ENCODE measurements at regions not wholly inside any gene's neighbourhood (a gene's known extent, or its start where the extent isn't known, plus 50 kb on each side); places are given as distances from the start of the nearest gene placed in this dataset.

DNA sequence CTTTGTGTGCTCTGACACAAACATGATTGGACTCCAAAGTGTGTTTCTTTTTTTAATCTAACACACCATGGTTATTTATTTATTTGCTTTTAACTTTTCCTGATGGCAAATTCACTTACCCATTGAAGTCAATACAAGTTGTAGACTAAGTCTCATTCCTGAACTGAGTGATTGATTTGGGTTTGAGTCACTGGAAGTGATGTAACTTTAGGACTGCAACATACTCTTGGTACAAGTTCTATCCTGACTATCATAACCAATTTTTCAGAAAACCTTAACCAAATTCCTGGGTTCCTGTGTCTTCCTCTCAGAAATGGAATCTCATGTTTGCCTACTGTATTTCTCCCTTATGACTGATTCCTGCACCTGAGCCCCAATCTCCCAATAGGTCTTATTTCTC lies 590.0 kb upstream of the ROBO1 start:
- Histone ChIP-seq H3K27ac (no peak overlapping the region), H3K36me3 (replicated peaks in 1 of 2; ENCODE audit: insufficient read depth in 1 of 2, low read depth in 2 of 2) (no peaks in the 10 kb centered on the region), H3K4me3 (no peak overlapping the region), H3K4me1 (no peaks in the 10 kb centered on the region), H3K27me3 (no peaks in the 10 kb centered on the region), H3K9me3 (no peaks in the 10 kb centered on the region)
- DNase-seq (no peak), ATAC-seq (no peak)
- intact Hi-C loops (cut with DNase I) = no loop called here
- TF ChIP-seq POLR2A (IDR thresholded peaks at IDR 0.05) = no peak
- TF ChIP-seq, protein P1, sequence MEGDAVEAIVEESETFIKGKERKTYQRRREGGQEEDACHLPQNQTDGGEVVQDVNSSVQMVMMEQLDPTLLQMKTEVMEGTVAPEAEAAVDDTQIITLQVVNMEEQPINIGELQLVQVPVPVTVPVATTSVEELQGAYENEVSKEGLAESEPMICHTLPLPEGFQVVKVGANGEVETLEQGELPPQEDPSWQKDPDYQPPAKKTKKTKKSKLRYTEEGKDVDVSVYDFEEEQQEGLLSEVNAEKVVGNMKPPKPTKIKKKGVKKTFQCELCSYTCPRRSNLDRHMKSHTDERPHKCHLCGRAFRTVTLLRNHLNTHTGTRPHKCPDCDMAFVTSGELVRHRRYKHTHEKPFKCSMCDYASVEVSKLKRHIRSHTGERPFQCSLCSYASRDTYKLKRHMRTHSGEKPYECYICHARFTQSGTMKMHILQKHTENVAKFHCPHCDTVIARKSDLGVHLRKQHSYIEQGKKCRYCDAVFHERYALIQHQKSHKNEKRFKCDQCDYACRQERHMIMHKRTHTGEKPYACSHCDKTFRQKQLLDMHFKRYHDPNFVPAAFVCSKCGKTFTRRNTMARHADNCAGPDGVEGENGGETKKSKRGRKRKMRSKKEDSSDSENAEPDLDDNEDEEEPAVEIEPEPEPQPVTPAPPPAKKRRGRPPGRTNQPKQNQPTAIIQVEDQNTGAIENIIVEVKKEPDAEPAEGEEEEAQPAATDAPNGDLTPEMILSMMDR (IDR thresholded peaks at IDR 0.05) = no peak

DNA sequence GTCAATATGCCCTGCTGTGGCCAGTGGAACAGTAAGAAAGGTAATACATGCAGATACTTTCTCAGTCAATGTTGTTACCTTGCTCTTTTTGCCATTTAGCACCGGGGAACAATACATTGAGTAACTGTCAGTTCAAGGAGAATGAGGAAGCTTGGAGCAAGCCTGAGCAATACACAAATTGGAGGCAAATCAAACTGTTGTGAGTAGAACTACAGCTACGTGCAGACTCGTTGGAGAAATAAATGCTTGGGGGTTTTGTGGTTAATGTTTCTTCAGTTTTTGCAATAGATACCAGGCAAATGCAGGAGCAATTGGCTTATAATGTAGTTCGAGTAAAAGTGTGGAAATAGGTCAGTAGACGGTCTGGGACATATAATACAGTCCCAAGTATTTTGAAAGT lies 587.3 kb upstream of the ROBO1 start:
- Histone ChIP-seq H3K36me3 (replicated peaks in 1 of 2; ENCODE audit: insufficient read depth in 1 of 2, low read depth in 2 of 2) (no peaks in the 10 kb centered on the region), H3K9me3 (no peaks in the 10 kb centered on the region), H3K27me3 (no peaks in the 10 kb centered on the region), H3K4me1 (no peaks in the 10 kb centered on the region), H3K27ac (no peak overlapping the region), H3K4me3 (no peak overlapping the region)
- no peak for TF ChIP-seq POLR2A (IDR thresholded peaks at IDR 0.05)
- TF ChIP-seq, protein P1 (IDR thresholded peaks at IDR 0.05) = no peak
- intact Hi-C loops (cut with DNase I) = no loop called here
- no peak for ATAC-seq
- 27 to 29% methylated on average over 5 of the region's 5 CpGs for WGBS, 2 donors
- DNase-seq = no peak

DNA sequence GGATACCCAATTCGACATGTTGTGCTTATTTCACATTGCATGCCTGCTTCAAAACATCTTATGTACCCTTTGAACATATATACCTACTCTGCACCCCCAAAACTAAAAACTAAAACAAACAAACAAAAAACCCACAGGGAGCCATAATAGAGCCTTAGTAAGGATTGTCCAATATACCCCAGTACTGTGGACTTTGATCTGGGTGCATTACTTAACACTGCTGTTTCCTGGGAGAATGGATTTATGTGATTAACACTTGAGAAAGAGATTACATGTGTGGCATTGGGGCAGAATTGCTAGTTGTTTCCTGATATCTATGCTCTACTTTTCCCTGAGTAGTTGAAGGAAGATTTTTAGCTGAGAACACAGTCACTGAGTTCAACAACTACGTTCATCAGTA lies 583.4 kb upstream of the ROBO1 start:
- no peaks in the 10 kb centered on the region for H3K36me3 ChIP-seq (replicated peaks in 1 of 2; ENCODE audit: insufficient read depth in 1 of 2, low read depth in 2 of 2)
- ATAC-seq = no peak
- no peak overlapping the region for H3K27ac ChIP-seq
- H3K4me1 ChIP-seq = no peaks in the 10 kb centered on the region
- no peak for DNase-seq
- no peak overlapping the region for H3K4me3 ChIP-seq
- WGBS, 2 donors = 32 to 47% methylated on average over 2 of the region's 2 CpGs
- no peaks in the 10 kb centered on the region for H3K9me3 ChIP-seq
- TF ChIP-seq, protein P1 (IDR thresholded peaks at IDR 0.05) = no peak
- no peak for TF ChIP-seq POLR2A (IDR thresholded peaks at IDR 0.05)
- H3K27me3 ChIP-seq = no peaks in the 10 kb centered on the region
- intact Hi-C loops (cut with DNase I) = no loop called here

DNA sequence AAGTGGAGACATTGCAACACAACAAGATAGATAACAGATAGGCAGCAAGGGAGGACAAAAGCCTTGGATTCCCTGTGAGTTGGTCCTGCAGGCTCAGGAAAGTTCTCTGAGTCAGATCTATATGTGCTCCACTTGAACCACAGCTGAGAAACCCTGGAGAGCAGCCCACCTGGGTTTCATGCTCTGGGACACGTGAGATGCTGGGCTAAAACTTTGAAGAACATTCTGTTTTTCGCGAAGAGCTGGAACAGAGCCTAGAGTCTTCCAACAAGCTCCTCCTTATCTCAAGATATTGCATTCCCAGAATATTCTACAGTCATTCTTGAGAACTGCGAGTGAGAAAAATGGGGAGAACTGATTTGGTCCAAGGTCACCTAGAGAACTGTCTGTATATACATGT lies 583.0 kb upstream of the ROBO1 start:
- intact Hi-C loops (cut with DNase I) = no loop called here
- Histone ChIP-seq H3K4me1 (no peaks in the 10 kb centered on the region), H3K9me3 (no peaks in the 10 kb centered on the region), H3K27me3 (no peaks in the 10 kb centered on the region), H3K36me3 (replicated peaks in 1 of 2; ENCODE audit: insufficient read depth in 1 of 2, low read depth in 2 of 2) (no peaks in the 10 kb centered on the region), H3K27ac (no peak overlapping the region), H3K4me3 (no peak overlapping the region)
- ATAC-seq = no peak
- 71 to 82% methylated on average over 4 of the region's 4 CpGs for WGBS, 2 donors
- DNase-seq = no peak
- no peak for TF ChIP-seq POLR2A (IDR thresholded peaks at IDR 0.05)
- TF ChIP-seq, protein P1 (IDR thresholded peaks at IDR 0.05) = no peak

DNA sequence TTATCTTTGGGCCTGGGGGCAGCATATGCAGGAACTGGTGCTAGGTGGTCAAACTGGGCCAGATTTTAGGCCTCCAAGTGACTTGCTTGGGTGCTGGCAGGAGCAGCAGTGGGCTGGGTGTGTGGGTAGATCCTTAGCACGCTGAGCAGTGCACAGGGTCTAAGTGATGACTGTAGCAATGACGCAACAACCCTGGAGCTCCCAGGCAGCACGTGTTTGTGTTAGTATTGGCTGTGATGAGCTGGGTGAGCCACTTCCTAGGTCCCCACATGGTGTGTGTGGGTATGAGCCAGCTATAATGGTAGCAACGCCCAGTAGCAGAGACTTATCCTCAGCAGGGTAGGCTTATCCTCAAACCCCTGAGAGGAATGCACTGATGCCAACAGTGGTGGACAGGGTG lies 570.6 kb upstream of the ROBO1 start:
- Histone ChIP-seq H3K27ac (no peak overlapping the region), H3K27me3 (no peaks in the 10 kb centered on the region), H3K36me3 (replicated peaks in 1 of 2; ENCODE audit: insufficient read depth in 1 of 2, low read depth in 2 of 2) (no peaks in the 10 kb centered on the region), H3K4me1 (no peaks in the 10 kb centered on the region), H3K9me3 (no peaks in the 10 kb centered on the region), H3K4me3 (no peak overlapping the region)
- intact Hi-C loops (cut with DNase I) = no loop called here
- WGBS, 2 donors = 54 to 55% methylated on average over 4 of the region's 4 CpGs
- ATAC-seq (no peak), DNase-seq (no peak)
- no peak for TF ChIP-seq POLR2A (IDR thresholded peaks at IDR 0.05)
- TF ChIP-seq, protein P1 (IDR thresholded peaks at IDR 0.05) = no peak
